HG02588 (cell line): ENCODE measurements at regions not wholly inside any gene's neighbourhood (a gene's known extent, or its start where the extent isn't known, plus 50 kb on each side); places are given as distances from the start of the nearest gene placed in this dataset.
"Not testable (repeated sequence)": the region's sequence is repeated elsewhere in the genome, so short reads cannot be mapped to it uniquely, and the experiment has no call there.

Experiments
- ATAC-seq: cut with Tn5 transposase; IDR thresholded peaks from one replicate; pipeline ENCODE4 v1.9.1; 2021; ENCODE audit warnings: mild to moderate bottlenecking, moderate library complexity; ENCODE audit not compliant: unreplicated experiment

- ATAC-seq: no peak
Observed at GRCh38 chr16:77057161-77057774, 133.7 kb upstream of the MON1B start.

GRCh38 chr16:77059446-77059845, 131.5 kb upstream of the MON1B start:
- ATAC-seq: no peak

GRCh38 chr16:77060614-77061013, 130.4 kb upstream of the MON1B start:
- ATAC-seq: no peak

GRCh38 chr16:77062878-77063675, 127.9 kb upstream of the MON1B start:
- no peak for ATAC-seq

- ATAC-seq: no peak
Observed at GRCh38 chr16:77063676-77064016, 127.3 kb upstream of the MON1B start.

- no peak for ATAC-seq
Observed at GRCh38 chr16:77064037-77064436, 127.0 kb upstream of the MON1B start.

GRCh38 chr16:77066896-77067496, 124.0 kb upstream of the MON1B start:
- ATAC-seq: no peak

- no peak for ATAC-seq
Observed at GRCh38 chr16:77067900-77068299, 123.1 kb upstream of the MON1B start.

GRCh38 chr16:77068402-77068801, 122.6 kb upstream of the MON1B start:
- ATAC-seq: no peak

GRCh38 chr16:77069929-77070328, 121.1 kb upstream of the MON1B start:
- no peak for ATAC-seq

- ATAC-seq: no peak
Observed at GRCh38 chr16:77070683-77071082, 120.3 kb upstream of the MON1B start.

- no peak for ATAC-seq
Observed at GRCh38 chr16:77076839-77077238, 114.2 kb upstream of the MON1B start.

GRCh38 chr16:77077256-77077922, 113.6 kb upstream of the MON1B start:
- ATAC-seq: no peak

- no peak for ATAC-seq
Observed at GRCh38 chr16:77085981-77086380, 105.0 kb upstream of the MON1B start.

- no peak for ATAC-seq
Observed at GRCh38 chr16:77090062-77090461, 100.9 kb upstream of the MON1B start.

- ATAC-seq: no peak
Observed at GRCh38 chr16:77093309-77093708, 97.7 kb upstream of the MON1B start.

GRCh38 chr16:77093999-77094398, 97.0 kb upstream of the MON1B start:
- no peak for ATAC-seq

GRCh38 chr16:77111056-77111565, 79.9 kb upstream of the MON1B start:
- no peak for ATAC-seq

- ATAC-seq: no peak
Observed at GRCh38 chr16:77112746-77113145, 78.2 kb upstream of the MON1B start.

- ATAC-seq: no peak
Observed at GRCh38 chr16:77113835-77114234, 77.2 kb upstream of the MON1B start.

- not testable (repeated sequence) for ATAC-seq
Observed at GRCh38 chr16:77114361-77114760, 76.6 kb upstream of the MON1B start.

GRCh38 chr16:77116856-77117255, 74.1 kb upstream of the MON1B start:
- no peak for ATAC-seq
